A549 (cell line): ENCODE measurements at regions not wholly inside any gene's neighbourhood (a gene's known extent, or its start where the extent isn't known, plus 50 kb on each side); places are given as distances from the start of the nearest gene placed in this dataset.

ENCODE experiments used
- CTCF ChIP-seq: fragments of >200 bp; sonication (Bioruptor Twin); formaldehyde crosslinking; IDR thresholded peaks from 3 replicates; pipeline ENCODE4 v1.5.1; 2016
- EHMT2 ChIP-seq: fragments of 200-600 bp; sonication (generic); IDR thresholded peaks from 2 replicates; pipeline ENCODE4 v1.6.1; 2016; ENCODE audit warnings: antibody characterized with exemption, low read depth, mild to moderate bottlenecking, moderate library complexity
- HDAC2 ChIP-seq: fragments of 200-600 bp; sonication (generic); IDR thresholded peaks from 2 replicates; pipeline ENCODE4 v1.6.1; 2016
- HMGXB4 ChIP-seq: fragments of 250-450 bp; sonication (Bioruptor Pico); IDR thresholded peaks from 2 replicates; pipeline ENCODE4 v1.5.0; 2021; ENCODE audit warnings: mild to moderate bottlenecking, moderate library complexity, borderline replicate concordance
- MAX ChIP-seq: IDR thresholded peaks from 2 replicates; pipeline ENCODE4 v1.6.1; 2012
- NPAS2 ChIP-seq: fragments of 250-450 bp; sonication (Bioruptor Pico); IDR thresholded peaks from 2 replicates; pipeline ENCODE4 v1.8.0; 2022; ENCODE audit warnings: mild to moderate bottlenecking, moderate library complexity, borderline replicate concordance
- PHF8 ChIP-seq: fragments of 200-600 bp; sonication (generic); IDR thresholded peaks from 2 replicates; pipeline ENCODE4 v1.6.1; 2016; ENCODE audit warnings: low read depth, mild to moderate bottlenecking, antibody characterized with exemption, moderate library complexity, borderline replicate concordance
- POLR2A ChIP-seq: IDR thresholded peaks from 2 replicates; pipeline ENCODE4 v1.6.1; 2012; ENCODE audit warnings: mild to moderate bottlenecking, low read length
- REST ChIP-seq: fragments of 200-600 bp; sonication (generic); IDR thresholded peaks from 2 replicates; pipeline ENCODE4 v1.6.1; 2016; ENCODE audit warnings: antibody characterized with exemption, mild to moderate bottlenecking, moderate library complexity
- USF2 ChIP-seq: fragments of 450-650 bp; IDR thresholded peaks from 2 replicates; pipeline ENCODE4 v1.6.1; 2014; ENCODE audit warnings: antibody characterized with exemption

GRCh38 chr2:150646746-150647145 lies 159.3 kb upstream of the RND3 start:
- TF ChIP-seq CTCF = no peak
- TF ChIP-seq EHMT2 = no peak
- no peak for TF ChIP-seq REST
- no peak for TF ChIP-seq USF2
- TF ChIP-seq HMGXB4 (CRISPR knock-in tag) = no peak
- TF ChIP-seq HDAC2 = no peak
- no peak for TF ChIP-seq NPAS2
- no peak for TF ChIP-seq PHF8
- no peak for TF ChIP-seq MAX
- TF ChIP-seq POLR2A = no peak
